HEK293 (cell line): ENCODE measurements at regions not wholly inside any gene's neighbourhood (a gene's known extent, or its start where the extent isn't known, plus 50 kb on each side); places are given as distances from the start of the nearest gene placed in this dataset.

Source experiments
- CTCF ChIA-PET: fragments of 350-600 bp; formaldehyde crosslinking; extraction: SDS; loops from one replicate; lab custom pipeline; 2021; ENCODE audit warnings: antibody characterized with exemption; lab: Yijun Ruan, JAX
- POLR2A ChIA-PET: fragments of 300-600 bp; formaldehyde crosslinking; extraction: SDS; loops from one replicate; lab custom pipeline; 2020; ENCODE audit warnings: antibody characterized with exemption, inconsistent platforms; lab: Yijun Ruan, JAX
- H3K27ac ChIP-seq: fragments of 200-500 bp; sonication (Bioruptor generic); 2 replicates; pipeline ENCODE4 v1.5.1; 2014; ENCODE audit warnings: low read depth, low read length, control low read depth, inconsistent platforms; ENCODE audit errors: extremely low read depth
- H3K36me3 ChIP-seq, 2 experiments: fragments of 200-500 bp in 1 of 2; sonication (Bioruptor generic) in 1 of 2; 1 replicate in 1 of 2; 2 replicates in 1 of 2; pipeline ENCODE4 v1.5.1; 2014 to 2017; ENCODE audit warnings: inconsistent platforms in 2 of 2, low read length in 2 of 2; ENCODE audit not compliant: control insufficient read depth in 2 of 2, insufficient read depth in 1 of 2
- H3K4me1 ChIP-seq: fragments of 200-500 bp; sonication (Bioruptor generic); 2 replicates; pipeline ENCODE4 v1.5.1; 2014; ENCODE audit warnings: mild to moderate bottlenecking, low read length, inconsistent platforms; ENCODE audit not compliant: control insufficient read depth, insufficient read depth
- H3K4me3 ChIP-seq: 2 replicates; pipeline ENCODE4 v1.5.1; 2011; ENCODE audit warnings: low read depth, mild to moderate bottlenecking, control low read depth, low read length, moderate library complexity
- H3K9me3 ChIP-seq: fragments of 200-500 bp; sonication (Bioruptor generic); 2 replicates; pipeline ENCODE4 v1.5.1; 2014; ENCODE audit warnings: low read depth, low read length, inconsistent platforms; ENCODE audit not compliant: control insufficient read depth, insufficient read depth
- HOXA7 ChIP-seq: sonication (generic); formaldehyde crosslinking; IDR thresholded peaks from 2 replicates; pipeline ENCODE4 v1.8.1; 2022; ENCODE audit warnings: missing genetic modification reagents, borderline replicate concordance
- PRDM2 ChIP-seq: fragments of 450-650 bp; formaldehyde crosslinking; IDR thresholded peaks from 2 replicates; pipeline ENCODE4 v1.5.1; 2016; ENCODE audit warnings: missing biosample characterization, missing genetic modification characterization, borderline replicate concordance
- REPIN1 ChIP-seq: fragments of 450-650 bp; formaldehyde crosslinking; IDR thresholded peaks from 2 replicates; pipeline ENCODE4 v1.5.1; 2017; ENCODE audit warnings: missing biosample characterization, missing genetic modification characterization, low read depth
- ZFP3 ChIP-seq: fragments of 450-650 bp; formaldehyde crosslinking; IDR thresholded peaks from 2 replicates; pipeline ENCODE4 v1.5.1; 2016; ENCODE audit warnings: low read depth, missing biosample characterization, missing genetic modification characterization
- ZFP37 ChIP-seq: fragments of 450-650 bp; formaldehyde crosslinking; IDR thresholded peaks from 2 replicates; pipeline ENCODE4 v1.5.1; 2016; ENCODE audit warnings: missing biosample characterization, missing genetic modification characterization
- ZNF114 ChIP-seq: fragments of 450-650 bp; formaldehyde crosslinking; IDR thresholded peaks from 2 replicates; pipeline ENCODE4 v1.5.0; 2017; ENCODE audit warnings: missing biosample characterization, missing genetic modification characterization
- ZNF138 ChIP-seq: fragments of 450-650 bp; formaldehyde crosslinking; IDR thresholded peaks from 2 replicates; pipeline ENCODE4 v1.5.1; 2016; ENCODE audit warnings: missing biosample characterization, missing genetic modification characterization, borderline replicate concordance
- ZNF148 ChIP-seq: fragments of 450-650 bp; formaldehyde crosslinking; IDR thresholded peaks from 2 replicates; pipeline ENCODE4 v1.5.0; 2017; ENCODE audit warnings: missing biosample characterization, missing genetic modification characterization, borderline replicate concordance
- ZNF174 ChIP-seq: fragments of 450-650 bp; formaldehyde crosslinking; IDR thresholded peaks from 2 replicates; pipeline ENCODE4 v1.5.0; 2017; ENCODE audit warnings: missing biosample characterization, mild to moderate bottlenecking, missing genetic modification characterization
- ZNF24 ChIP-seq: fragments of 450-650 bp; formaldehyde crosslinking; IDR thresholded peaks from 2 replicates; pipeline ENCODE4 v1.5.1; 2016; ENCODE audit warnings: missing biosample characterization, missing genetic modification characterization
- ZNF248 ChIP-seq: fragments of 450-650 bp; formaldehyde crosslinking; IDR thresholded peaks from 2 replicates; pipeline ENCODE4 v1.5.1; 2017; ENCODE audit warnings: missing biosample characterization, missing genetic modification characterization
- ZNF280D ChIP-seq: fragments of 450-650 bp; formaldehyde crosslinking; IDR thresholded peaks from 2 replicates; pipeline ENCODE4 v1.5.1; 2016; ENCODE audit warnings: missing biosample characterization, missing genetic modification characterization
- ZNF48 ChIP-seq: fragments of 450-650 bp; formaldehyde crosslinking; IDR thresholded peaks from 2 replicates; pipeline ENCODE4 v1.5.1; 2016; ENCODE audit warnings: missing biosample characterization, missing genetic modification characterization
- ZNF518A ChIP-seq: fragments of 450-650 bp; formaldehyde crosslinking; conservative IDR thresholded peaks from 2 replicates; pipeline ENCODE4 v1.5.1; 2016; ENCODE audit warnings: low read depth, missing biosample characterization, missing genetic modification characterization
- ZNF623 ChIP-seq: fragments of 450-650 bp; formaldehyde crosslinking; IDR thresholded peaks from 2 replicates; pipeline ENCODE4 v1.5.1; 2016; ENCODE audit warnings: missing biosample characterization, missing genetic modification characterization
- ZNF639 ChIP-seq: fragments of 450-650 bp; formaldehyde crosslinking; IDR thresholded peaks from 2 replicates; pipeline ENCODE4 v1.5.1; 2016; ENCODE audit warnings: missing biosample characterization, missing genetic modification characterization
- ZNF660 ChIP-seq: fragments of 450-650 bp; IDR thresholded peaks from 2 replicates; pipeline ENCODE4 v1.5.1; 2018; ENCODE audit warnings: missing biosample characterization, mild to moderate bottlenecking, missing genetic modification characterization
- ZNF677 ChIP-seq: fragments of 450-650 bp; IDR thresholded peaks from 2 replicates; pipeline ENCODE4 v1.5.0; 2018; ENCODE audit warnings: missing biosample characterization, mild to moderate bottlenecking, missing genetic modification characterization, moderate library complexity
- ZNF791 ChIP-seq: fragments of 450-650 bp; formaldehyde crosslinking; IDR thresholded peaks from 2 replicates; pipeline ENCODE4 v1.5.1; 2016; ENCODE audit warnings: missing biosample characterization, missing genetic modification characterization

- TF ChIP-seq ZNF280D (tag by site-specific recombination): no peak
- no peak for TF ChIP-seq ZNF48 (tag by site-specific recombination)
- no peak for TF ChIP-seq HOXA7 (CRISPR knock-in tag)
- TF ChIP-seq ZNF174: no peak
- no peak for TF ChIP-seq ZFP37 (tag by site-specific recombination)
- no peak for TF ChIP-seq ZFP3
- TF ChIP-seq PRDM2 (tag by site-specific recombination): no peak
Measured at GRCh38 chr5:90092734-90093133, 316.8 kb downstream of the CETN3 start (continued).

GRCh38 chr5:90084342-90084741, 325.2 kb downstream of the CETN3 start:
- H3K4me3 ChIP-seq: no peak overlapping the region
- H3K36me3 ChIP-seq: no peaks in the 10 kb centered on the region
- ChIA-PET CTCF (no interaction called here), POLR2A (no interaction called here)
- H3K27ac ChIP-seq: no peak overlapping the region
- H3K4me1 ChIP-seq: no peaks in the 10 kb centered on the region
- no peaks in the 10 kb centered on the region; the same call in 1 of the 2 replicates for H3K9me3 ChIP-seq
- TF ChIP-seq ZNF148: no peak
- TF ChIP-seq ZNF623 (tag by site-specific recombination): no peak
- no peak for TF ChIP-seq ZNF791 (tag by site-specific recombination)
- TF ChIP-seq ZNF248 (tag by site-specific recombination): no peak
- TF ChIP-seq ZNF24 (tag by site-specific recombination): no peak
- TF ChIP-seq ZNF114 (tag by site-specific recombination): no peak
- TF ChIP-seq ZNF518A (tag by site-specific recombination): no peak
- TF ChIP-seq ZNF639 (tag by site-specific recombination): no peak
- no peak for TF ChIP-seq ZNF660 (tag by site-specific recombination)
- TF ChIP-seq ZFP3: no peak
- no peak for TF ChIP-seq ZNF138 (tag by site-specific recombination)
- TF ChIP-seq ZNF677 (tag by site-specific recombination): no peak
- no peak for TF ChIP-seq REPIN1 (tag by site-specific recombination)
